GM12891 (cell line): ENCODE measurements at regions not wholly inside any gene's neighbourhood (a gene's known extent, or its start where the extent isn't known, plus 50 kb on each side); places are given as distances from the start of the nearest gene placed in this dataset.

Experiments used
- PAX5 ChIP-seq: IDR thresholded peaks from 2 replicates; pipeline ENCODE4 v1.6.1; 2011; ENCODE audit warnings: low read length, moderate library complexity, mild to moderate bottlenecking; ENCODE audit not compliant: insufficient read depth, severe bottlenecking
- POLR2A ChIP-seq: IDR thresholded peaks from 2 replicates; pipeline ENCODE4 v1.6.1; 2011; ENCODE audit warnings: low read depth, low read length, control low read depth
- POLR2AphosphoS5 ChIP-seq: IDR thresholded peaks from 2 replicates; pipeline ENCODE4 v1.6.1; 2011; ENCODE audit warnings: low read depth, low read length, control low read depth
- POU2F2 ChIP-seq: IDR thresholded peaks from 2 replicates; pipeline ENCODE4 v1.6.1; 2011; ENCODE audit warnings: low read depth, mild to moderate bottlenecking, control low read depth, low read length, moderate library complexity
- SPI1 ChIP-seq: IDR thresholded peaks from 2 replicates; pipeline ENCODE4 v1.6.1; 2011; ENCODE audit warnings: low read depth, low read length, control low read depth
- TAF1 ChIP-seq: IDR thresholded peaks from 2 replicates; pipeline ENCODE4 v1.6.1; 2011; ENCODE audit warnings: low read depth, low read length, control low read depth

DNA sequence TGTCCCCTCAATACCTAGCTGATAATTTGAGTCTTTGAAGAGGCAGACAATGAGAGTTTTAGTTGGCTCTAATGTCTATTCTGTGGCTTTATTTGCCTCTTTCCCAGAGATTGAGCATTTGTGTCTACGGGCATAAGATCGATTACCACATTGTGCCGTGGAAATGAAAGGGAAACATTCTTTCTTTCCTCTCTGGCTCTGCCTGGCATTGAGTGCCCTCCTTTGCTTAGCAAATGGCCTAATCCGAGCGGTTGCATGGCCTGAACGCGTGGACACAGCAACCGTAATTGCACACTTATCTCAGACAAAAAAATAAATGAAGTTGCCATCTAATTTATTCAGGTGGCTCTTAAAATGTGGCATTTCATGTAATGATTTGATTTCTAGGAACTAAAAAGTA is 247.9 kb downstream of the ADGRL2 start:
- TF ChIP-seq POLR2A (no peak), SPI1 (no peak), POLR2AphosphoS5 (no peak), PAX5 (no peak), TAF1 (no peak), POU2F2 (no peak)
